ENCODE measurements at regions not wholly inside any gene's neighbourhood (a gene's known extent, or its start where the extent isn't known, plus 50 kb on each side); places are given as distances from the start of the nearest gene placed in this dataset.

GRCh38 chr5:40347981-40348725, 331.6 kb upstream of the PTGER4 start:
- TF ChIP-seq CTCF (IDR thresholded peaks at IDR 0.05; ENCODE audit: low read length) (no peak), EZH2 (IDR thresholded peaks at IDR 0.05; ENCODE audit: borderline replicate concordance, low read length) (no peak)
